HG02588 (cell line): ENCODE measurements at regions not wholly inside any gene's neighbourhood (a gene's known extent, or its start where the extent isn't known, plus 50 kb on each side); places are given as distances from the start of the nearest gene placed in this dataset.
"Not testable (repeated sequence)": the region's sequence is repeated elsewhere in the genome, so short reads cannot be mapped to it uniquely, and the experiment has no call there.

Experiments used
- ATAC-seq: cut with Tn5 transposase; IDR thresholded peaks from one replicate; pipeline ENCODE4 v1.9.1; 2021; ENCODE audit warnings: mild to moderate bottlenecking, moderate library complexity; ENCODE audit not compliant: unreplicated experiment

DNA sequence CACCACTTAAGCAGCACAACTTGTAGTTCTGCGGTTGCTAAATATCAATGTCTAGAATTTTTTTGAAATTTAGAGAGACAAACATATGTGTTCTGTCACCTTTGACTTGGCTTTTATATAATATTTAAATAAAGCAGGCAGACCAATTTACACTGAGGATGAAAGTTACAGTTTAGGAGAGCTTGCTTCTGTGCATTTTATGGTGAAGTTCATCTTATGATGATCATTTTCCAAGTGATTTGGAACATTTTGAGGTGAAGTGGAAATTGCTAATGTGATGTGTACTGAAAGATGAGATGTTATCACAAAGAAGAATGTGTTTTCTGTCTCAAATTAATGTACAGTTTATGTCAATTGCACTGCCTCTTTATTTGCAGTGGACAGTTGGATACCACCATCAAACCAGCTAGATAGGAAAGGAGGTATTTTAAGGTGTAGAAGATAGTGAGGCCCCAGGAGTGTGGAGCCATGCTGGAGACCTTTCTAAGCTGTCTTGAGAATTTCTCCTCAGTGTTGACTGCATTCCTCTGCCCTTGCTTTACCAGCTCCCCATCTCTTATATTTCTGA lies 461.9 kb downstream of the UTRN start:
- ATAC-seq = no peak

DNA sequence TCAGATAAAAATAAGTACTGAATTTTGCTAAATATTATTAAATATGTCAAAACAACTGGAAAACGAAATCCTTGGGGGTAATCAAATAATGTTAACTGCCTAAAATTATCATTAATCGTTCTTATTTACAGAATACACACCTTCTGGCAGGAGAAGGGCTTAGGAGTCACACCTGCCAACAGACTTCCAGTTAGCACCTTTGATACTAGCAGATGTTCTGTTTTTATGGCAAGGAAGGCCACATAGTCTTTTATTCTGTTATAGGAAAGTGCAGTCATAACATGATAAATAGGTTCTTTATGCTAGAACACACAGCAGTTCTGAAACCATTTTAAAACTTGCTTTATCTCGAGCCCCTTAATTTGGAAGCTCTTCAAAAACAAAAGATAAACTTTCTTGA lies 464.1 kb downstream of the UTRN start:
- ATAC-seq = no peak

DNA sequence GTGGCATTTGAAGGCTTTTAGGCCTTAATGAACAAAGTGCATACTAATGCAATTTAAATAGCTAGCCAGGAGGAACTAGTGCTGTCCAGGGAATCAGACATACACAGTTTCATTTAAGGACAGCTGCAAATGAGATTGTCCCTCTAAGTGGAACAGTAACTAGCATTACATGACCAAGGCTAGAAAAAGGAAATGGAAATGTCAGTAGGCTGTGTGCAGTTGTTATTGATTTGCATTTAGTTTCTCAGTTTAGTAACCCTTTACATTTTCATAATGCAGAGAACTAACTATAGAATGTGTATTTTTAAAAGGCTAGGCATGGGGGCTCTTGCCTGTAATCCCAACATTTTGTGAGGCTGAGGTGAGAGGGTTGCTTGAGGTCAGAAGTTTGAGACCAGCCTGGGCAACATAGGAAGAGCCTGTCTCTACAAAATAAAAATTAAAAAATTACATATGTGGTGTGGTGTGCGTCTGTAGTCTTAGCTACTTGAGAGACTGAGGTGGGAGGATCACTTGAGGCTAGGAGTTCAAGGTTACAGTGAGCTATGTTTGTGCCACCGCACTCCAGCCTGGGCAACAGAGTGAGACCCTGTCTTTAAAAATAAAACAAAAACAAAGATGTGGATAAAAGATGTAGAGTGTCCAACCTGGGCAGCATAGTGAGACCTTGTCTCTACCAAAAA lies 468.0 kb downstream of the UTRN start:
- ATAC-seq = peak; percentile 95

DNA sequence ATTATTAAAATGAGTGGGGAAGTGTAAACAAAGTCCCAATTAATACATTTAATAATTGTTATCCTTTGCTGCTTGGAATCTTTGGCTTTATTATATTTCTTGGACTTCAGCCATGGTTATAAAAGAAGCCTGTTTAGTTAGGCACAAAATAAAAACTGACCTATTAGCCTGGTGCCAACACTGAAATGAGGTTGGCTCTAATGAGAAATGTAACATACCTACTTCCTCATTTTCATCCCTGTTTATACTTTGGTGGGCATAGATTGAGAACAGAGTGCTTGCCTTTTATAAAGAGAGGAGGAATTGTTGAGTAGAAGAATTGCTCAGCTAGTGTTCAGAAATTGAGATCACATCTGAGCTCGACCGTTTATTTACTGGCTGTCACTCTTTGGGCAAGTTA lies 471.3 kb downstream of the UTRN start:
- ATAC-seq = no peak

DNA sequence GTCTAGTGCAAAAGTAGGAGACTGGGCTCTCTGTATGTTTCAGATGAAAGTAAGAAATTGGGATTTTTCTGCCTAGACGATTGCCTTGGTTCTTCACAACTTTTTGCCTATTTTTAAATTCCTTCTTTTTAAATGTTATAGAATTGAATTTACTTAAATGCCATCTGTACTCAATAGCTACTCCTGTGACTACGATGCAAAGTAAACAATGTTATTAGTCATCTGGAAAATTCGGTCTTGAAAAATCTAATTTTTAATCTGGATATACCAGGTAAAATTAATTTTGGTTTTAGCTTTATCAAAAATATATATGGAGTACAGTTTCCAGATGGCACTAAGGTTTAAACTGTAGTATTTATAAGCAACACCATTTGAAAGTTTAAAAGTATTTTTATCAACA lies 472.2 kb downstream of the UTRN start:
- no peak for ATAC-seq

DNA sequence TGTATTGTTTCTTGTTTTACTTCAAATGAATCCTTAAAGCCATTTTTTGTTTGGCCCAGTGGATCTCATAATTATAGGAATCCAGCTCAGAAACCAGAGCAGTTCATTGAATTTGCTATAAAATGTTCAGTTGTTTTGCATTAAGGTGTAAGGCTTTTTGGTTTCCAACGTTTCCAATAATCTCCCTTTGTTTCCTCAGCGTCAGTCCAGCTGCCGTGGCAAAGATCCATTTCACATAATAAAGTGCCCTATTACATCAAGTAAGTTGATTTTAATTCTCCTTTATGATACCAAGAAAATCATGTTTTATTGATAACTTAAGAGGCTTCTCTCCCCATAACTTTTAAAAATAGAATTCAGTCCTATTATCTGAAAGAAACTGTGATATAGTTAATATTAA lies 472.6 kb downstream of the UTRN start:
- no peak for ATAC-seq

DNA sequence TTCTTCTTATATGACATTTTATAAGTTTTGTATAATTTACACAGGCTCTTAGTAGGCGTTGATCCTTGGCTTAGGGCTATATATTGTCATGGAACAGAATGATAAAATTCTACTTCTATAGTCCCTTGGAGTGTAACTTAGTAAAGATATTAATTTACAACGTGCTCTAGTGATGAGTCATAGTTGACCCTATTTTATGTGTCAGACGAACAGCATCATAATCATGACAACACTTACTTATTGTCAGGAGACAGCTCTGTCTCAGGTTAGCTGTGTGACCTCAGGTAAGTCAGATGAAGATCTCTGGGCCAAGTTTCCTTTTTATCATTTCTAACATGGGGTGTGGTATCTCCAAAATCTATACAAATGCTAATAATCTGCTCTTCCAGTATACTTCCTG lies 473.5 kb downstream of the UTRN start:
- no peak for ATAC-seq

DNA sequence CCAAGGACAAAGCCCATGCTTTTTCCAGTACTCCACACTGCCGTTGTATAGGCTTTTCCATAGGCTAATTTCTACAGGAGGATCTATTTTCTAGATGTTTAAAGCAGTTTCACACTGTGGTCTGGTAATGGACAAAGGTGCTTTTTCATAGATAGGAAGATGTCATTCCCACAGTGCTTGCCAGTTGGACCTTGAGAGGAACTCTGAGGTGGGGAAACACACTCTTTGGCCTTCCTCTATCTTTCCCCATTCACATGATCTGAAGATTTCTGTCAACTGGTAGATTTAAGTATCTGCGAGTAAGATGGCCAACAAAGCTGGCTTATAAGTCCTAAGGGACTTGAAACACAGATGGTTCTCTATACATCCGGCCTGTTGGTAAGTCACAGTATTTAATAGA lies 477.3 kb downstream of the UTRN start:
- no peak for ATAC-seq

DNA sequence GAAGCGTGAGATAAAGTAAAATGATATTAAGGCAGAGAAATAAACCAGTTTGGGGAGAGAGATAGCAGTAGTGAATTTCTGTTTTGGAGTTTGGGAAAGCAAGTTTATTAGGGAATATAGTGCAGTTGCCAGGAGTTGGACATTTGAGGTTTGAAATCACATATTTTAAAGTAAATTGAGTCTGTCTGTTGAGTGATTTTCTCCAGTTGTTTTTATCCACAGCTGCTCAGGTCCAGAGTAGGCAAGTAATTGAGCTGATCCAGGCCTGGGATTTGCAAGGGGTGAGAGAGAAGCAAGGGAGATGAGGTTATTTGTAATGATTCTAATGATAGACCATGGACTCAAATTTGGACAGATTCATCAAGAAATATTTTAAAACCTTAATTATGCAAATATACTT lies 481.9 kb downstream of the UTRN start:
- no peak for ATAC-seq

DNA sequence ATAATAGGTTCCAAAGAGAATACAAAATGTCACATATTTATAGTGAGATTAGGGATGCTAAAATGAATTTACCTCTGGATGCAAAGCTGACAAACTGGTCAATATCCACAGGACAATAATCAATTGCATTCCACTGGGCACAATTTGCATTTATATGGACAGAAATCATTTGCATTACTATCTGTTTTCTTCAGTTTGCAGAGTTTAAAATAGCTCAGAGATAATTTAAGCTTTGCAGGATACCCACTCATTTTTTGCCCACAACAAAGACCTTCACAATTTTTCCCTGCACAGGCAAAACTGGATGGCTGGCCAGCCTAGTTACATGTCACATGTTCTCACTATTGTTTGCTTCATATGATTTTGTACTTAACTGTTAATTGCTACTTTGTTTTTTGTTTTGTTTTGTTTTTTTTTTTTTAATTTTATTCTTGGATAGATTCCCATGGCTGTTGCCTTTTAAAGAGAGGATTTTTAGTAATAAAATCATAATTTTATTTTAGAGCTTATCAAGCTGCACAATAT lies 483.5 kb downstream of the UTRN start:
- ATAC-seq = no peak

DNA sequence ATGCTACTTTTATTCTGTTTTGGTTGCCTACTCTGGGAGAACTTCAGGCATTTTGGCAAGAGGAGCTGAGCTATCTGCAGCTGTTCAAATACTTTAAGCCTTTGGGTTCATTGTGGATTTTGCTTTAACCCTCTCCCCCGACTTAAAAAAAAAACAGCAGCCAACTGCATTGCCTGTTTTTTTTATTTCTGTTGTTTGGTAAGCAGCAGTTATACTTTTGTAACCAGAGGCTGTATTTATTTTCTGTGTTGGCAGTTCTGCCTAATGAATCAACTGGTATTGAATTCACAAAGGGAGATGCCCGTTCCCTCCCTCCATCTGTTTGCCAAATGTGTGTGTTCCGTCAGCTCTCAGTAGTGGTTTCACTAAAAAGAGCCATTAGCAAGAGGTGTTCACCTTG lies 484.0 kb downstream of the UTRN start:
- ATAC-seq = no peak

DNA sequence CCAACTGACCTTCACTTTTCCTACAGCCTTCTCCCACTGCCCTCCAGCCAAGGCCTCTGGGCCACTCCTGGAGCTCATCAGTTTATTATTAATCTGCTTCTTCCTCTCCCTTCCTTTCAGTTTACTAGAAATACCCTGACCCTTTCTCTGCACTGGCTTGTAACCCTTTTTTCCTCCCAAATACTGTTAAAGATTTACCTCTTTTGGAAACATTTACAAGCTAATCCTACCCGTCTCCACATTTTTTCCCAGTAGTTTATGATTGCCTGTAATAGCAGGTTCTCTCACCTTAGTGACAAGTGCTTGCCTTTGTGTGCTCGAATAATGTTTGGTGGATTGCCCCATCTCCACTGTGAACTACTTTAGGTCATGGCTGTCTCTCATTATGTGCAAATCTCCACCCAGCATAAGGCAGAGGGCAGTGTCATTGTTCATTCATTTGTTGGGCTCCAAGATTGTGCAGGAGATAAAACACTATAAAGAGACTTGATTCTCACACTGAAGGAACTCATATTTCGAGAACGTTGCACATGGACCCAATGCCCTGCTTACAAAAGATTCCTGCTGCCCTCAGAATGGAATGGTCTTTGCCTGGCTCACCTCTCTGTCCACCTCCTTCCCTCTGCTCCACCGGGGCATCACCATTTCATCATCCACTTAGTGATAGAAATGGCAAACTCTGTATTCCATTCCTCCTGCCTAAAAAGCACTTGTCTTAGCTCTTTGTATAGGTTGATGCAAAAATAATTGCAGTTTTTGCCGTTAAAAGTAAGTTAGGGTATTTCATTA lies 491.1 kb downstream of the UTRN start:
- no peak for ATAC-seq

DNA sequence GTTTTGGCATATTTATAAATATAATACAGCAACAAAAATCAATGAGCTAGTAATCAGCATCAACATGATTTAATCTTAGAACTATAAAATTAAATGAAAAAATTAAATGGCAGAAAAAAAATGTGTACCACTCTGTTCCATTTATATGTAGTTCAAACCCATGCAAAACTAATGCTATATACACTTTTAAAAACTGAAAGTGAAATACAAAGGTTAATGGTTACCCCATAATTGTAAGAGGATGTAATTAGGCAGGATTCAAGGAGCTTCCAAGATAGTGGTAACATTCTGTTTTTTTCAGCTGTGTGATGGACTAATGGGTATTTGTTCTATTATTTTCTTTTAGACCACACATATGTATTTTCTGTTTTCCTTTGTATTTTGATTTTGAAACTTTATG lies 492.1 kb downstream of the UTRN start:
- ATAC-seq = no peak

DNA sequence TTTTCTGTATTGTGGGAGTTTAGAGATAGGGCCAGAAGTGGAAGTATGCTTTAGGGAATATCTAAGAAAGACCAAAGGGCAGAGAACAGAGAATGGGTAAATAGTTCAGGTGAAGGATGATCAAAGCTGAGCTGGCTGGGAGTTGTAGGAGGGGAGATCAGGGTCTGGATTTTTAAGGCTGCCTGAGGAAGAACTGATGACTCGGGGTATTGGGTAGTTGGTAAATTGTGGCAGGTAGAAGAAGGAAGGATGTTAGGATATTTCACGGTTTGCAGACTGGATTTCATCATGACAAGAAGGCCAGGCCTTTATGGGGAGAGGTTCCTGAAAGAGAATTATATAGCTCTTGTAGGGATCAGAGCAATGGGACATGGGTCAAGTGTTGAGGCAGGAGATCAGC lies 492.9 kb downstream of the UTRN start:
- ATAC-seq = no peak

DNA sequence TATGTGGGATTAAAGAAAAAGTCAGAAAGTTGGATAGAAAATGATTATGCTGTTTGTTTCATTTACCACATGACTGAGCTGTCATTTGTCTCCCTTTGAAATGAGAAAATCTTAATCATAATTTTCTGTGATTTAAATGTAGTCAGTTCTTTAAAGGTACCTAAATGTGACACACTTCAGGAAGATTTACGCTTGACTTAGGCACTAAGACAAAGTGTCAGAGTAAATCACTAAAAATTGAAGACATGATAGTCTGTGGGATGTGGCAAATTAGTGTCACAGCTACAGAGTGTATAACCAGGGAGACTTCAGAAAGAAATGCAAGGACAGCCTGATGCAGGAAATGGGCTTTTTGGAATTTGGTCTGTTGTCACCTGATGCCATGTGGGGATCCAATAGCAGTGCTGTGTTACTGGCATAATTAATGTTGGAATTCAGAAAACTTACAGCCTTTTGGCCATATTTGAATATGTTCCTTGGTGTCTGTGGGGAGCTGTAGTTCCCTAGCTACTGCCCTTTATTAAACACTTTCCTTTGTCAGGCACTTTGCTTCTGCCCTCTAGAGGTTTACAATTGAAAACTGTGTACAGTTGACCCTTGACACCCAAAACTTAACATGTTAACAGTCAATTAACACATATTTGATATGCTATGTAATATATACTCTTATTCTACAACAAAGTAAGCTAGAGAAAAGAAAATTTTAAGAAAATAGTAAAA lies 493.8 kb downstream of the UTRN start:
- no peak for ATAC-seq

DNA sequence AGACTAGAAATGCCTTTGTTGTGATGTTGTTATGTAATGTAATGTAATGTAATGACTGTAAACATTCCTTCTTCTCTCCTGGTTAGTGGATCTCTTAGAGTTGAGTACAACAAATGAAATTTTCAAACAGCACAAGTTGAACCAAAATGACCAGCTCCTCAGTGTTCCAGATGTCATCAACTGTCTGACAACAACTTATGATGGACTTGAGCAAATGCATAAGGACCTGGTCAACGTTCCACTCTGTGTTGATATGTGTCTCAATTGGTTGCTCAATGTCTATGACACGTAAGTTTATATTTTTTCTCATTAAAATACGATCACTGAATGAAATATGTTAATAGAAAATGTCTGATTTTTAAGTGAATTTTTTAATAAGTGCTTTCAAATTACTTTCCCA lies 496.7 kb downstream of the UTRN start:
- ATAC-seq = no peak

DNA sequence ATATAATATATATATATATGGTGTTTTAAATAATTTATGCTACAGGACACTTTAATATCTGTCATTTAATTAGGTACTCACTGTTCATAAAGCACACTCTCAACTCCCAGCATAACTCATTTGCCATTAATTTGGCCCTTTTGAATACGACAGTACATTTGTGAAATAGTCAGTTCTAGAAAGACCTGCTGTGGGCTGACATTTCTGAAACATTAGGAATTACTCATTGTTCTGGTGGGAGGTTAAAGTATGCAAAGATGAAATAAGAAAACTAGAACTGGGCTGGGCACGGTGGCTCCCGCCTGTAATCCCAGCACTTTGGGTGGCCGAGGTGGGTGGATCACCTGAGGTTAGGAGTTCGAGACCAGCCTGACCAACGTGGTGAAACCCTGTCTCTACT lies 497.5 kb downstream of the UTRN start:
- no peak for ATAC-seq

DNA sequence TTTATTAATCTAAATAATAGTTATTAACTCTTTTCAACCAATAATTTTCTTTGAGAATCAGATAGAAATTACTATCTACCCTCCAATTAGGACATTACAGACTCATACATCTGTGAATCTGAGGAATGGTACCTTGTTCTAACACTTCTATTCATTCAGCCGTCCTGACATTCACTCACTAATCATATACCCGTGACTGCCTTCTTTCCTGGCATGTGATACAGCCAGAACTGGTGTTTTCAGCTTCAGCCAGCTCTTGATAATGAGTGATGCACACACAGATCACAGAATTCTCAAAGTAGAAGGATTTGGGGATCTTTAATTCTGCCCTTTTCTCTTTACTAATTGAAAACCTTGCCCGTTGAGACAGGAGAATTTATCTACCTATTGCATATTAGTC lies 499.9 kb downstream of the UTRN start:
- no peak for ATAC-seq

DNA sequence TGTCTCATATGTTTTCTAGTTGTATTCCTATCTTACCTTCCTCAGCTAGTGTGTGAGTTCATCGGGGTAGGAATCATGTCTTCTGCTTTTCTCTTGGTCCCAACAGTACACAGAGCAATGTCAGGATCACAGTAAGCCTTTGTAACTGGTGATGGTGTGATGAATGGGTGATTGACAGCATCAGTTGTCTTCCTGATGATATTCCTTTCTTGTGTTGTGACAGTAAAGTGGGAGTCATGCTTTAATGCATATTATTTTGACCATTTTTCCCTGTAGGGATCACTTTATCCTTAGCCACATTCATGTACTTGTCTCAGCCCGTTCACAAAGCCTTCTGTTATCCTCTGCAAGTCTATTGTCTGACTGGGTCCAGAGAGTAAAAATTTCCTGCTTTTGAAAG lies 501.7 kb downstream of the UTRN start:
- no peak for ATAC-seq

DNA sequence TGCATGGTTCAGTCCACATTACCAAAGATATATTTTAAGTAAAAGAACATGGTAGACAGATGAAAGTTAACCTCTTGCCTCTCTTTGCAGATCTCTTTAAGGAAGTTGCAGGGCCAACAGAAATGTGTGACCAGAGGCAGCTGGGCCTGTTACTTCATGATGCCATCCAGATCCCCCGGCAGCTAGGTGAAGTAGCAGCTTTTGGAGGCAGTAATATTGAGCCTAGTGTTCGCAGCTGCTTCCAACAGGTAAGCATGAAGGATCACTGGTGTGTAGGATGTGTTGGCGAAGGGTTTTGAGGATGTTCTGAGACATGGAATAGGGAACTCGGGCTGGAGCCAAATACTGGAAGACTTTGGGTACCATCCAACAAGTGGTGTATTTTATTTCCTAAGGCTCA lies 508.6 kb downstream of the UTRN start:
- ATAC-seq = no peak

DNA sequence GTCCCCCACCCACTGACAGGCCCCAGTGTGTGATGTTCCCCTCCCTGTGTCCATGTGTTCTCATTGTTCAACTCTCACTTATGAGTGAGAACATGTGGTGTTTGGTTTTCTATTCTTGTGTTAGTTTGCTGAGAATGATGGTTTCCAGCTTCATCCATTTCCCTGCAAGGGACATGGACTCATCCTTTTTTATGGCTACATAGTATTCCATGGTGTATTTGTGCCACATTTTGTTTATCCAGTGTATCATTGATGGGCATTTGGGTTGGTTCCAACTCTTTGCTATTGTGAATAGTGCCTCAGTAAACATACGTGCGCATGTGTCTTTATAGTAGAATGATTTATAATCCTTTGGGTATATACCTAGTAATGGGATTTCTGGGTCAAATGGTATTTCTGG lies 509.9 kb downstream of the UTRN start:
- not testable (repeated sequence) for ATAC-seq

DNA sequence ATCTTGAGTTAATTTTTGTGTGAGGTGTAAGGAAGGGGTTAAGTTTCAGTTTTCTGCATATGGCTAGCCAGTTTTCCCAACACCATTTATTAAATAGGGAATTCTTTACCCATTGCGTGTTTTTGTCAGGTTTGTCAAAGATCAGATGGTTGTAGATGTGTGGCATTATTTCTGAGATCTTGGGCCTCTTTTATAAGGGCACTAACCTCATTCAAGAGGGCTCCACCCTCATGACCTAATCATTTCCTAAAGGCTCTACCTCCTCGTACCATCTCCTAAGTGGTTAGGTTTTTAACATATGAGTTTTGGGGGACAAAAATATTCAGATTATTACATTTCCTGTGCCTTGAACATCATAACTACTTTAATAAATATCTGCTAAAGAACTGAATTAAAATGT lies 510.9 kb downstream of the UTRN start:
- ATAC-seq = no peak
